Left ventricle myocardium inferior (tissue), 1 donor: ENCODE measurements at regions not wholly inside any gene's neighbourhood (a gene's known extent, or its start where the extent isn't known, plus 50 kb on each side); places are given as distances from the start of the nearest gene placed in this dataset.

ENCODE experiments used
- DNase-seq: peaks from one replicate; pipeline ENCODE4 v3.0.0-alpha.2; 2020
- H3K27ac ChIP-seq: fragments of 200-600 bp; replicated peaks from 2 replicates; pipeline ENCODE4 v1.8.0; 2021
- H3K27me3 ChIP-seq: fragments of 200-600 bp; 2 replicates; pipeline ENCODE4 v1.8.0; 2021; ENCODE audit warnings: low read depth
- H3K36me3 ChIP-seq: fragments of 200-600 bp; 2 replicates; pipeline ENCODE4 v1.8.0; 2021
- H3K4me1 ChIP-seq: fragments of 200-600 bp; 2 replicates; pipeline ENCODE4 v1.8.0; 2021
- H3K4me3 ChIP-seq: fragments of 200-600 bp; 2 replicates; pipeline ENCODE4 v1.8.0; 2021; ENCODE audit warnings: mild to moderate bottlenecking, moderate library complexity
- H3K9me3 ChIP-seq: fragments of 200-600 bp; replicated peaks from 2 replicates; pipeline ENCODE4 v1.8.0; 2021
- CTCF ChIP-seq: fragments of 200-600 bp; IDR thresholded peaks from 2 replicates; pipeline ENCODE4 v1.8.0; 2021; ENCODE audit warnings: antibody characterized with exemption, mild to moderate bottlenecking, borderline replicate concordance
- intact Hi-C: fragments of 100-400 bp; cut with micrococcal nuclease; formaldehyde crosslinking; loops from one replicate; pipeline ENCODE4 v1.11.0; 2022
- donor health status: DM: no; HTN: yes; CAD: no; lungs with severe emphysema.

- Histone ChIP-seq H3K4me1 (peaks cover 28% of the 10 kb centered on the region), H3K9me3 (peaks cover 13% of the 10 kb centered on the region), H3K36me3 (no peaks in the 10 kb centered on the region), H3K4me3 (no peak overlapping the region), H3K27me3 (no peaks in the 10 kb centered on the region), H3K27ac (peak overlapping the region; percentile 80)
- DNase-seq: no peak
- TF ChIP-seq CTCF: no peak
- intact Hi-C loops: no loop called here
Observed at GRCh38 chr11:109071712-109072524, 350.1 kb upstream of the C11orf87 start.

GRCh38 chr11:109073032-109073822 lies 348.8 kb upstream of the C11orf87 start:
- DNase-seq: no peak
- H3K27me3 ChIP-seq: no peaks in the 10 kb centered on the region
- no peaks in the 10 kb centered on the region for H3K36me3 ChIP-seq
- H3K27ac ChIP-seq: no peak overlapping the region
- no peak for TF ChIP-seq CTCF
- peaks cover 13% of the 10 kb centered on the region for H3K9me3 ChIP-seq
- H3K4me1 ChIP-seq: peaks cover 28% of the 10 kb centered on the region
- intact Hi-C loops: no loop called here
- no peak overlapping the region for H3K4me3 ChIP-seq

- peak overlapping the region; percentile 40 for H3K27ac ChIP-seq
- no peaks in the 10 kb centered on the region for H3K36me3 ChIP-seq
- no peaks in the 10 kb centered on the region for H3K27me3 ChIP-seq
- no peak overlapping the region for H3K4me3 ChIP-seq
- H3K9me3 ChIP-seq: peaks cover 3% of the 10 kb centered on the region
- no peak for TF ChIP-seq CTCF
- intact Hi-C loops: no loop called here
- H3K4me1 ChIP-seq: peaks cover 25% of the 10 kb centered on the region
- DNase-seq: peak; percentile 56
Observed at GRCh38 chr11:109075976-109076375, 346.0 kb upstream of the C11orf87 start.

- no peak for TF ChIP-seq CTCF
- DNase-seq: no peak
- intact Hi-C loops: no loop called here
Observed at GRCh38 chr11:109076870-109077269, 345.1 kb upstream of the C11orf87 start.

GRCh38 chr11:109077291-109077920 lies 344.6 kb upstream of the C11orf87 start:
- TF ChIP-seq CTCF: no peak
- no peak for DNase-seq
- Histone ChIP-seq H3K27me3 (no peaks in the 10 kb centered on the region), H3K27ac (no peak overlapping the region), H3K4me3 (no peak overlapping the region), H3K36me3 (no peaks in the 10 kb centered on the region), H3K4me1 (peaks cover 11% of the 10 kb centered on the region), H3K9me3 (peaks cover 3% of the 10 kb centered on the region)
- intact Hi-C loops: no loop called here

More at GRCh38 chr11:109076870-109077269, 345.1 kb upstream of the C11orf87 start:
- no peaks in the 10 kb centered on the region for H3K36me3 ChIP-seq
- no peak overlapping the region for H3K27ac ChIP-seq
- H3K9me3 ChIP-seq: peaks cover 3% of the 10 kb centered on the region
- no peak overlapping the region for H3K4me3 ChIP-seq
- peaks cover 16% of the 10 kb centered on the region for H3K4me1 ChIP-seq
- H3K27me3 ChIP-seq: no peaks in the 10 kb centered on the region
